Neural cell (in vitro differentiated cells): ENCODE measurements at regions not wholly inside any gene's neighbourhood (a gene's known extent, or its start where the extent isn't known, plus 50 kb on each side); places are given as distances from the start of the nearest gene placed in this dataset.

Experiments used
- H2AFZ ChIP-seq: fragments of 200-600, 300-800 bp; sonication (generic), shearing (Covaris generic); 2 replicates; pipeline ENCODE4 v1.6.0; 2014; ENCODE audit warnings: low read depth, mild to moderate bottlenecking, antibody characterized with exemption, low read length, moderate library complexity
- H3F3A ChIP-seq: fragments of 200-600 bp; shearing (Covaris generic); 2 replicates; pipeline ENCODE4 v1.6.1; 2016; ENCODE audit warnings: mild to moderate bottlenecking, moderate library complexity, mixed read lengths, antibody characterized with exemption, low read length; ENCODE audit not compliant: insufficient read depth, poor library complexity, severe bottlenecking
- H3K27ac ChIP-seq: fragments of 200-600, 300-800 bp; sonication (generic), shearing (Covaris generic); 2 replicates; pipeline ENCODE4 v1.5.1; 2014; ENCODE audit warnings: mild to moderate bottlenecking, low read length, moderate library complexity
- H3K27me3 ChIP-seq: fragments of 300-800, 200-600 bp; sonication (generic), shearing (Covaris generic); 2 replicates; pipeline ENCODE4 v1.6.0; 2014; ENCODE audit warnings: mild to moderate bottlenecking, low read depth, low read length, moderate library complexity; ENCODE audit not compliant: insufficient read depth
- H3K36me3 ChIP-seq: fragments of 300-800, 200-600 bp; sonication (generic), shearing (Covaris generic); 2 replicates; pipeline ENCODE4 v1.5.1; 2014; ENCODE audit warnings: mild to moderate bottlenecking, antibody characterized with exemption, low read length, moderate library complexity; ENCODE audit not compliant: insufficient read depth
- H3K4me2 ChIP-seq: fragments of 300-800, 200-600 bp; sonication (generic), shearing (Covaris generic); 2 replicates; pipeline ENCODE4 v1.6.0; 2014; ENCODE audit warnings: mild to moderate bottlenecking, low read length
- H3K4me3 ChIP-seq: fragments of 300-800, 200-600 bp; sonication (generic), shearing (Covaris generic); 2 replicates; pipeline ENCODE4 v1.5.1; 2014; ENCODE audit warnings: mild to moderate bottlenecking, low read length, moderate library complexity
- H3K79me2 ChIP-seq: fragments of 200-600 bp; shearing (Covaris generic); replicated peaks from 2 replicates; pipeline ENCODE4 v1.6.0; 2014; ENCODE audit warnings: mild to moderate bottlenecking, low read length, moderate library complexity; ENCODE audit not compliant: insufficient read depth
- H3K9ac ChIP-seq: fragments of 300-800, 200-600 bp; sonication (generic), shearing (Covaris generic); 2 replicates; pipeline ENCODE4 v1.6.1; 2016; ENCODE audit warnings: mild to moderate bottlenecking, low read length, mixed read lengths
- H3K9me2 ChIP-seq: fragments of 200-600 bp; shearing (Covaris generic); 2 replicates; pipeline ENCODE4 v1.6.1; 2016; ENCODE audit warnings: mild to moderate bottlenecking, low read length, mixed read lengths; ENCODE audit not compliant: insufficient read depth
- H3K9me3 ChIP-seq: fragments of 200-600, 300-800 bp; sonication (generic), shearing (Covaris generic); 2 replicates; pipeline ENCODE4 v1.6.1; 2016; ENCODE audit warnings: mild to moderate bottlenecking, mixed run types, low read length, moderate library complexity, mixed read lengths
- H4K20me1 ChIP-seq: fragments of 200-600 bp; shearing (Covaris generic); 2 replicates; pipeline ENCODE4 v1.6.1; 2016; ENCODE audit warnings: mild to moderate bottlenecking, mixed run types; ENCODE audit not compliant: insufficient read depth
- CTCF ChIP-seq: fragments of 450-650 bp; IDR thresholded peaks from 2 replicates; pipeline ENCODE4 v1.5.1; 2014; ENCODE audit warnings: antibody characterized with exemption, mild to moderate bottlenecking, moderate library complexity; ENCODE audit not compliant: poor library complexity, severe bottlenecking
- EP300 ChIP-seq: fragments of 450-650 bp; conservative IDR thresholded peaks from 2 replicates; pipeline ENCODE4 v1.6.1; 2014; ENCODE audit warnings: antibody characterized with exemption, mild to moderate bottlenecking, moderate library complexity; ENCODE audit not compliant: poor library complexity, severe bottlenecking
- EZH2 ChIP-seq: fragments of 200-600, 300-800 bp; shearing (Covaris generic), sonication (generic); IDR thresholded peaks from 2 replicates; pipeline ENCODE4 v1.6.1; 2014; ENCODE audit warnings: antibody characterized with exemption, low read length, borderline replicate concordance, mild to moderate bottlenecking; ENCODE audit not compliant: insufficient read depth, poor library complexity, severe bottlenecking
- MXI1 ChIP-seq: fragments of 450-650 bp; conservative IDR thresholded peaks from 2 replicates; pipeline ENCODE4 v1.6.1; 2014; ENCODE audit warnings: antibody characterized with exemption, mild to moderate bottlenecking; ENCODE audit not compliant: poor library complexity, severe bottlenecking
- POLR2AphosphoS5 ChIP-seq: IDR thresholded peaks from 2 replicates; pipeline ENCODE4 v1.6.1; 2012
- RAD21 ChIP-seq: fragments of 450-650 bp; conservative IDR thresholded peaks from 2 replicates; pipeline ENCODE4 v1.6.1; 2014; ENCODE audit warnings: antibody characterized with exemption, mild to moderate bottlenecking, moderate library complexity
- SMC3 ChIP-seq: fragments of 450-650 bp; conservative IDR thresholded peaks from 2 replicates; pipeline ENCODE4 v1.6.1; 2014; ENCODE audit warnings: antibody characterized with exemption, mild to moderate bottlenecking, moderate library complexity; ENCODE audit not compliant: poor library complexity
- TF ChIP-seq, protein P1 (sequence below): IDR thresholded peaks from 2 replicates; pipeline ENCODE4 v1.6.1; 2012; ENCODE audit warnings: borderline replicate concordance

- H2AFZ ChIP-seq, result no peak overlapping the region
- no peaks in the 10 kb centered on the region for H3K9me2 ChIP-seq
- peaks cover 3% of the 10 kb centered on the region for H3K9me3 ChIP-seq
- H3K4me3 ChIP-seq, result no peak overlapping the region
- H3K27ac ChIP-seq, result no peak overlapping the region
- H3K27me3 ChIP-seq, result no peaks in the 10 kb centered on the region
- no peak for TF ChIP-seq CTCF
- TF ChIP-seq EZH2, result no peak
- TF ChIP-seq SMC3, result no peak
- no peak for TF ChIP-seq POLR2AphosphoS5
- no peak for TF ChIP-seq RAD21
- no peak for TF ChIP-seq MXI1
- H3F3A ChIP-seq, result no peaks in the 10 kb centered on the region
- no peak overlapping the region for H3K4me2 ChIP-seq
- H3K9ac ChIP-seq, result no peak overlapping the region
- no peaks in the 10 kb centered on the region for H3K79me2 ChIP-seq
- no peaks in the 10 kb centered on the region for H3K36me3 ChIP-seq
- no peaks in the 10 kb centered on the region for H4K20me1 ChIP-seq
These were observed 238.9 kb upstream of the GBE1 start for GRCh38 chr3:82000350-82000749.

DNA sequence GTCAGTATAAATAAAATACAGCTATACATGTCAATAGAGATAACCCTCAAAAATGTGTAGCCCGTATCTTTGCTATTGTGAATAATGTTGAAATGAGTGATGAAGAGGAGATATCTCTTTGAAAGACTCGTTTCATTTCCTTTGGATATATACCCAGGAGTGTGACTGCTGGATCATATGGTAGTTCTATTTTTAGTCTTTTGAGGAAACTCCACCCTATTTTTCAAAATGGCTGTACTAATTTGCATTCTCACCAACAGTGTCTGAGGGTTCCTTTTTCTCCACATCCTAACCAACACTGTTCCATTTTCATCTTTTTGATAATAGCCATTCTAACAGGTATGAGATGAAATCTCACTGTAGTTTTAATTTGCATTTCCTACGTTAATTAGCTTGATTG, 237.5 kb upstream of the GBE1 start:
- no peak overlapping the region for H3K9ac ChIP-seq
- TF ChIP-seq MXI1 (no peak), EP300 (no peak), SMC3 (no peak), RAD21 (no peak), POLR2AphosphoS5 (no peak)
- TF ChIP-seq, protein P1, sequence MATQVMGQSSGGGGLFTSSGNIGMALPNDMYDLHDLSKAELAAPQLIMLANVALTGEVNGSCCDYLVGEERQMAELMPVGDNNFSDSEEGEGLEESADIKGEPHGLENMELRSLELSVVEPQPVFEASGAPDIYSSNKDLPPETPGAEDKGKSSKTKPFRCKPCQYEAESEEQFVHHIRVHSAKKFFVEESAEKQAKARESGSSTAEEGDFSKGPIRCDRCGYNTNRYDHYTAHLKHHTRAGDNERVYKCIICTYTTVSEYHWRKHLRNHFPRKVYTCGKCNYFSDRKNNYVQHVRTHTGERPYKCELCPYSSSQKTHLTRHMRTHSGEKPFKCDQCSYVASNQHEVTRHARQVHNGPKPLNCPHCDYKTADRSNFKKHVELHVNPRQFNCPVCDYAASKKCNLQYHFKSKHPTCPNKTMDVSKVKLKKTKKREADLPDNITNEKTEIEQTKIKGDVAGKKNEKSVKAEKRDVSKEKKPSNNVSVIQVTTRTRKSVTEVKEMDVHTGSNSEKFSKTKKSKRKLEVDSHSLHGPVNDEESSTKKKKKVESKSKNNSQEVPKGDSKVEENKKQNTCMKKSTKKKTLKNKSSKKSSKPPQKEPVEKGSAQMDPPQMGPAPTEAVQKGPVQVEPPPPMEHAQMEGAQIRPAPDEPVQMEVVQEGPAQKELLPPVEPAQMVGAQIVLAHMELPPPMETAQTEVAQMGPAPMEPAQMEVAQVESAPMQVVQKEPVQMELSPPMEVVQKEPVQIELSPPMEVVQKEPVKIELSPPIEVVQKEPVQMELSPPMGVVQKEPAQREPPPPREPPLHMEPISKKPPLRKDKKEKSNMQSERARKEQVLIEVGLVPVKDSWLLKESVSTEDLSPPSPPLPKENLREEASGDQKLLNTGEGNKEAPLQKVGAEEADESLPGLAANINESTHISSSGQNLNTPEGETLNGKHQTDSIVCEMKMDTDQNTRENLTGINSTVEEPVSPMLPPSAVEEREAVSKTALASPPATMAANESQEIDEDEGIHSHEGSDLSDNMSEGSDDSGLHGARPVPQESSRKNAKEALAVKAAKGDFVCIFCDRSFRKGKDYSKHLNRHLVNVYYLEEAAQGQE, result no peak
- H2AFZ ChIP-seq, result no peak overlapping the region
- no peak overlapping the region for H3K27ac ChIP-seq
- H4K20me1 ChIP-seq, result no peaks in the 10 kb centered on the region
- no peak overlapping the region for H3K4me3 ChIP-seq
- H3K9me2 ChIP-seq, result no peaks in the 10 kb centered on the region
- peaks cover 3% of the 10 kb centered on the region for H3K9me3 ChIP-seq
- no peaks in the 10 kb centered on the region for H3K27me3 ChIP-seq
- H3K36me3 ChIP-seq, result no peaks in the 10 kb centered on the region
- no peaks in the 10 kb centered on the region for H3K79me2 ChIP-seq
- H3K4me2 ChIP-seq, result no peak overlapping the region
- H3F3A ChIP-seq, result no peaks in the 10 kb centered on the region

- Histone ChIP-seq H3K9me2 (no peaks in the 10 kb centered on the region), H4K20me1 (no peaks in the 10 kb centered on the region), H3K9me3 (peaks cover 3% of the 10 kb centered on the region), H3K36me3 (no peaks in the 10 kb centered on the region), H3K79me2 (no peaks in the 10 kb centered on the region), H3K9ac (no peak overlapping the region), H3K4me2 (no peak overlapping the region), H2AFZ (no peak overlapping the region), H3K4me3 (no peak overlapping the region), H3K27me3 (no peaks in the 10 kb centered on the region), H3K27ac (no peak overlapping the region), H3F3A (no peaks in the 10 kb centered on the region)
- TF ChIP-seq SMC3, result no peak
These were observed 236.8 kb upstream of the GBE1 start for GRCh38 chr3:81998139-81998755.
